HG03135 (cell line): ENCODE measurements at regions not wholly inside any gene's neighbourhood (a gene's known extent, or its start where the extent isn't known, plus 50 kb on each side); places are given as distances from the start of the nearest gene placed in this dataset.

Experiments
- ATAC-seq: cut with Tn5 transposase; IDR thresholded peaks from one replicate; pipeline ENCODE4 v1.9.1; 2021; ENCODE audit warnings: mild to moderate bottlenecking, moderate library complexity; ENCODE audit not compliant: unreplicated experiment

- ATAC-seq: no peak
These were observed 667.2 kb downstream of the BRD1 start for GRCh38 chr22:49160261-49161001.

- no peak for ATAC-seq
These were observed 668.0 kb downstream of the BRD1 start for GRCh38 chr22:49159711-49160110.

GRCh38 chr22:49158741-49159564, 668.7 kb downstream of the BRD1 start:
- no peak for ATAC-seq

- ATAC-seq: no peak
These were observed 669.9 kb downstream of the BRD1 start for GRCh38 chr22:49157529-49158339.

- ATAC-seq: no peak
These were observed 670.9 kb downstream of the BRD1 start for GRCh38 chr22:49156662-49157285.

GRCh38 chr22:49155770-49156580, 671.7 kb downstream of the BRD1 start:
- ATAC-seq: no peak

- ATAC-seq: no peak
These were observed 672.5 kb downstream of the BRD1 start for GRCh38 chr22:49155039-49155769.

- ATAC-seq: no peak
These were observed 673.2 kb downstream of the BRD1 start for GRCh38 chr22:49154433-49154832.

GRCh38 chr22:49153921-49154320, 673.8 kb downstream of the BRD1 start:
- ATAC-seq: no peak

GRCh38 chr22:49152939-49153770, 674.5 kb downstream of the BRD1 start:
- ATAC-seq: no peak

GRCh38 chr22:49152127-49152938, 675.3 kb downstream of the BRD1 start:
- no peak for ATAC-seq

- ATAC-seq: no peak
These were observed 676.2 kb downstream of the BRD1 start for GRCh38 chr22:49151256-49152126.

GRCh38 chr22:49150801-49151221, 676.9 kb downstream of the BRD1 start:
- ATAC-seq: no peak

- no peak for ATAC-seq
These were observed 677.7 kb downstream of the BRD1 start for GRCh38 chr22:49149721-49150608.

GRCh38 chr22:49148895-49149418, 678.7 kb downstream of the BRD1 start:
- ATAC-seq: no peak
